GM19351 (cell line): ENCODE measurements at regions not wholly inside any gene's neighbourhood (a gene's known extent, or its start where the extent isn't known, plus 50 kb on each side); places are given as distances from the start of the nearest gene placed in this dataset.
"Not testable (repeated sequence)": the region's sequence is repeated elsewhere in the genome, so short reads cannot be mapped to it uniquely, and the experiment has no call there.

Source experiments
- ATAC-seq: cut with Tn5 transposase; IDR thresholded peaks from one replicate; pipeline ENCODE4 v1.9.1; 2021; ENCODE audit warnings: mild to moderate bottlenecking, moderate library complexity; ENCODE audit not compliant: unreplicated experiment

DNA sequence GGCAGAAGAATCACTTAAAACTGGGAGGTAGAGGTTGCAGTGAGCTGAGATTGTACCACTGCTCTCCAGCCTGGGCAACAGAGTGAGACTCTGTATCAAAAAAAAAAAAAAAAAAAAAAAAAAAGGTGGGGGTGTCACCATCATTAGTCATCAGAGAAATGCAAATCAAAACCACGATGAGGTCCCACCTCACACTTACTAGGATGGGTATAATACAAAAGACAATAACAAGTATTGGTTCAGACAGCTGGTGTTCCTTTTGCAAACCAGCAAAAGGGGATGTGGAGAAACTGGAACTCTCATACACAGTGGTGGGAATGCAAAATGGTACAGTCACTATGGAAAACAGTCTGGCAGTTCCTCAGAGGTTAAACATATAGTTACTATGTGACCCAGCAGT is 78.7 kb upstream of the TSC22D2 start:
- ATAC-seq = no peak

DNA sequence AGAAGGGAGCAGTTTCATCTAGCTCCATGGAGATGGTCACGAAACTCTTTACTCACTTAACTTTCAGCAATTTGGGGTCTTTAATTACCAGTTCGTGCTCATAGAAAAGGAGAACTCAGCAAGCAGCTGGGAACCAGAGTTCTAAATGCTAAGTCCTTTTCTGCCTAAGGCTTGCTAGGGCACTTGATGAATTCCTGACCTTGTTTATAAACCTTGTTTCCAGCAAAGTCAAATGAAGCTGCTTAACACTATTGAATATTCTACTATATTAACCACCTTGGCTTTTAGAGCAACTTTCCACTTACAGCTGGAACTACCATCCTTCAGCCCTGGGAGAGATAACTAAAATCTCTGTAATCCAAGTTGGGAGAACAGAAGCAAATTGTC is 79.5 kb upstream of the TSC22D2 start:
- ATAC-seq = no peak

DNA sequence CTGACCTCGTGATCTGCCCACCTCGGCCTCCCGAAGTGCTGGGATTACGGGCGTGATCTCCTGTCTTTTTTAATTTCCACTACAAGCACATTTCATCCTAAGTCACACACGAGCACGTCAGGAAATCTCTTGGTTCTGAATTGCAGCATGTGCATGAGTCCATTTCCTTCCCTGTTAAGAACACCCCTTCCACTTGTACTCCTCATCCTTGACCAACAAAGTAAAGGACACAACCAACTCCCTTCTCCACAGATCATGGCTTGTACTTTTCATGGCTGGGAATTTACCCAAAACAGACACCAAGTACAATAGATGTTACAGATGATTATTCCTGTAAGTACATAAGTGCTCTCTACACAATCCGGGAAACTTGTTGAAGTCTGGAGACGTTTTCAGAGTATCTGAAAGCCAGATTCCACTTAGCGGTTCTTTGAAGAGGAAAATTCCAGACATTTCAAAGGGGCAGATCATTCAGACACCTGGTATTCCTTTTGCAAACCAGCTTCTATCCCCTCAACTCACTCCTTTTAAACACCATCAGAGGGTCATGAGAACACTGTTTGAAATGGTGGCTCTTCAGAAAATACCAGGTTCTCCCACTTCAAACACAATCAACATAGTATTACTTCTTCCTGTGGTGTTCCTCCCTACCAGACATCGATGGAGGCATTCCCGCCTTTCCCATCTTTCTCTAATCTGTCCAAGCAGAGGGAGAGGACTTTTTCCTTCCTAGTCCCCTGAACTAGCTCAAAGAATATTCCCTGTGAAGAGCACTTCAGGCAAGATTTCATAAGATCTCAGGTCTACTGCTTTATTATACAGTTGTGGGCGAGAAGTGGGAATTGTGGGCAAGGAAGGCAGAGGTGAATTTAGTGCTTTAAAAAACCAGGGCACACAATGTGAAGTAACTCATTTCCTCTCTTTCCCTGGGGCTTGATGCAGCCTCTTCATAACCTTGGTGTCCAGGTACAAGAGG is 80.1 kb upstream of the TSC22D2 start:
- ATAC-seq = no peak

DNA sequence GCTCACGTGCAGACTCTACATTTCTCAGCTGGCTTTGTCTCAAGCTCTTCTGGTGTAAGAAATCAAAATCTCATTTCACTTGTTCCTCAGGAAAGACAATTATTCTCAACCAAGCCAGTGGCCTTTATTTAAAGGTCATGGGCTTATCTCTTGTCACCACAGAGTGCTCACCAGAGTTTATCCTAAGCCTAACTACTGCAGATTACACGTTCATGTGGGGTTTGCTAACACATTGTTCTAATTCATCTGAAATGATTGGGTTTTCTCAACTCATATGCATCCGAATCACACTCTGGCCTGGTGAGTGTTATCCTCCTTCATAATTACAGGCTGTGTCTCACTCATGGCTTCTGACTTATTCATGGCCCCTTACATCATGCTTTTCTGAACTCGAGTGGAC is 83.3 kb upstream of the TSC22D2 start:
- no peak for ATAC-seq

DNA sequence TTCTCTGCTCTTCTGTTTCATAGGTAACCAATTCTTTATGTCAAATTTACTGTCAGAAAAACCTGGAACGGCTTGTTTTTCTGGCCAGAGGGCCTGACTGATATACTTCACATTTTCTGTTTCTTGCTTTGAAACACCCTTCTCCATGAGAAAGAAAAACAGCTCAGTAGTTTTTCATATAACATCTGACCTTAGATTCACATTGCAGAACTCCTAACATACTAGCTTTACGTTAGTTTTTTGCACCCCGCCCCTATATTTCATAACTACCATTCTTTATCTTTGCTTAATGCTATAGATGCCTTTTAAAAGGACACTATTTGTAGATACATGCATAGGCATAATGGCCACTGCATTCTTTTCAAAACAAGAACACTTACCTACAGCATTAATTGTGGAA is 83.9 kb upstream of the TSC22D2 start:
- ATAC-seq = no peak

DNA sequence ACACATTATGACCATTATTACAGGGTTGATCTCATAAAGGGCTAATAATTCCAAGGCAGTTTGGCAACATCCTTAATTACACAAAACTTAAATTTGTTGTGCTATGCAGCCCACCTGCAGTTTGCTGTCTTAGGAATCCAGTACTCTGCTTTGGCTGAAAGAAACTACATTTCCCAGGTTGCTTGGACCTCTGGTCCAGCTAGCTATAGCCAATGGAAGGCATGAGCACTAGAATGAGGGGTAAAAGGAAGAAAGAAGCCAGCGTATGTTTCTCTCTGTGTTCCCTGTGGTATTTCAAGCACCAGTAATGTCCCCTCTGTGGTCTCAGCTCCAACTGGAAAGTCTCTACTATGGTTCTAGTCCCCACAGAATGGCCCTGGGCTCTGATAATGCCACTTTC is 84.3 kb upstream of the TSC22D2 start:
- no peak for ATAC-seq

DNA sequence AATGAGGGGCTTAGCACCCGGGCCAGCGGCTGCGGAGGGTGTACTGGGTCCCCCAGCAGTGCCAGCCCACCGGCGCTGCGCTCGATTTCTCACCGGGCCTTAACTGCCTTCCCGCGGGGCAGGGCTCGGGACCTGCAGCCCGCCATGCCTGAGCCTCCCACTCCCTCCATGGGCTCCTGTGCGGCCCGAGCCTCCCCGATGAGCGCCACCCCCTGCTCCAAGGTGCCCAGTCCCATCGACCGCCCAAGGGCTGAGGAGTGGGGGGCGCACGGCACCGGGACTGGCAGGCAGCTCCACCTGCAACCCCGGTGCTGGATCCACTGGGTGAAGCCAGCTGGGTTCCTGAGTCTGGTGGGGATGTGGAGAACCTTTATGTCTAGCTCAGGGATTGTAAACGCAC is 85.0 kb upstream of the TSC22D2 start:
- not testable (repeated sequence) for ATAC-seq

DNA sequence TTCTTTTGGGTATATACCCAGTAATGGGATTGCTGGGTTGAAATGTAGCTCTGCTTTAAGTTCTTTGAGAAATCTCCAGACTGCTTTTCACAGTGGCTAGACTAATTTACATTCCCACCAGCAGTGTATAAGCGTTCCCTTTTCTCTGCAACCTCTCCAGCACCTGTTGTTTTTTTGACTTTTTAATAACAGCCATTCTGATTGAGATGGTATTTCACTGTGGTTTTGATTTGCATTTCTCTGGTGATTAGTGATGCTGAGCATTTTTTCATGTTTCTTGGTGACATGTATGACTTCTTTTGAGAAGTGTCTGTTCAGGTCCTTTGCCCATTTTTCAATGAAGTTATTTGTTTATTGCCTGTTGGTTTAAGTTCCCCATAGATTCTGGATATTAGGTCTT is 87.1 kb upstream of the TSC22D2 start:
- not testable (repeated sequence) for ATAC-seq

DNA sequence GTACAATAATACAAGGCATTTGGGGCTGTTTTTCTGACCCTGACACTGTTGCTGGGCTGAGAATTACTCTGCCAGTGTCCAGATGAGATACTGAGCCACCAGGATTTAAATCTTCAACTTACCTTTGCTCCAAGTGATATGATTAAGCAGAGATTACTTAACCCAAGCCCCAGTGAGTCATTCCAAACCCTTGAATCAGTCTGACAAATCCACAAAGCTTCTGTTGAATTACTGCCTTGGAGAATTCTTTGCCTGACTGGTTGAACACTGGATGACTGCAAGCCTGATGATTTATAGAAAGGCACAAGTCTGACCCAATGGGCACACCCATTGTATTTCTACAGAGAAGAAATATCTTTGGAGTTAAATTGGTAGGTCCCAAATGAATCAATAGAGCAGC is 88.2 kb upstream of the TSC22D2 start:
- ATAC-seq = no peak

DNA sequence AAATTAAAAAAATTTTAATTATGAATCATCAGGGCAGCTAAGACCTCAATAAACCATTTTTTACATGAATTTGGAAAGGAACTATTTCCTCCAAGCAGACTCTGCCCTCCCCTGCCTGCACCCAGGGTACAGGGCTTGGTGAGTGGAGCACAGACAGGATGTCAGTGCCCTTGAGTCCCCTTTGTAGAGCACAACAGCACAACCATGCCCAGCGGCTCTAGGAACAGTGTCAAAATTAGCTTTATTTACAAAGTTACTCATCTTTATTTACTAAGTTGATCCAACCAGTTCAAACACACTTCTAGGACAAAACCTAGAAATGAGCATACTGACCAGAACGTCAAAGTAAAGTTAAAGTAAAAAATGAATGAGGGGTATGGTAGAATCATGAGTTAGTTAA is 90.6 kb upstream of the TSC22D2 start:
- ATAC-seq = no peak

DNA sequence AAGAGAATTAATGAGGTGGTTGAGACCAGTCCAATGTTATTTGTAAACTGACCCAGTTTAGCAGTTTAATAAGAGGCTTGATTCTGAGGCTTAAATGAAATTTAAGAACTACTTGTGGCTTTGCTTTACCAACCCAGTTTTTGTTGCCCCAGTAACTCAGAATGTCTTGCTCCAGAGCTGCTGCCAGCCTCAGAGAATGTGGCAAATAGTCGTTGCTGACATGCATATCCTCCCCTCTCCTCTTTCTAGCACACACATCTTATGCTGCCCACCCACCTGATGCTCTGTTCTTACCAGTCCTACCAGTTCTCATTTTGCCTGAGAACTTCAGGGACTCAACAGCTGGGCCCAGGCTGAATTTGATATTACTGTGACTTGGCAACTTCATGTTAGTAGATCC is 92.4 kb upstream of the TSC22D2 start:
- ATAC-seq = no peak

DNA sequence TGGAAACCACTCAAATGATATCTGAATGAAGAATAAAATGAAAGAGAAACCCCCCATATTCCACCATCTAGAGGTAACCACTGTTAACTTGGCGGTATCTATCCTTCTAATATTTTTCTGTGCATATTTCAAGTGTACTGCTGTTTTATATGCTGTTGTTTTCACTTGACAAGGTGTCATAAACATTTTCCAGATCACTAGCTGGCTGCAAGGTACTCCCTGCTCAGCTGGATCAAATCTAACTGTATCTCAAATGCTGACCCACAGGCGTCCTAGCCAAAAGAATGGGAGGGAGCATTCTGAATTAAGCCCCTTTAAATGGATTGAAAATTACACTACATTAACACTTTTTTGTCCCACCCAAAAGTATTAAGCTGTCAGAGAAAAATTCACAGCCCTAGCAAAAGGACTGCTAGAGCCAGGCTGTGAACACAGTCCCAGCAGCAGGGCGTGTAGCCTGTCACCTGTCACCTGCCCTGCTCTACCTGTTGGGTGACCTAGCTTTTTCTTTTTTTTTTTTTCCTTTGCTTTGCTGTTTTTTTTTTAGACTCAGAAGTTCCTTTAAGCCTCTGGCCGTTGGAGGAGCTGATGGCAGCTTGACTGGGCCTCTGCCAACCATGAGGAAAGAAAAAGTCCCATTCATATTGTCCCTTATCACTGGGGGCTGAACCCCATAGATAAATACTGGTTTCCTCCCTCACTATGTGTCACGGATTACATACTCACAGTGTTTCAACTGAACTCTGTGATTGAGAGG is 93.7 kb upstream of the TSC22D2 start:
- ATAC-seq = no peak

DNA sequence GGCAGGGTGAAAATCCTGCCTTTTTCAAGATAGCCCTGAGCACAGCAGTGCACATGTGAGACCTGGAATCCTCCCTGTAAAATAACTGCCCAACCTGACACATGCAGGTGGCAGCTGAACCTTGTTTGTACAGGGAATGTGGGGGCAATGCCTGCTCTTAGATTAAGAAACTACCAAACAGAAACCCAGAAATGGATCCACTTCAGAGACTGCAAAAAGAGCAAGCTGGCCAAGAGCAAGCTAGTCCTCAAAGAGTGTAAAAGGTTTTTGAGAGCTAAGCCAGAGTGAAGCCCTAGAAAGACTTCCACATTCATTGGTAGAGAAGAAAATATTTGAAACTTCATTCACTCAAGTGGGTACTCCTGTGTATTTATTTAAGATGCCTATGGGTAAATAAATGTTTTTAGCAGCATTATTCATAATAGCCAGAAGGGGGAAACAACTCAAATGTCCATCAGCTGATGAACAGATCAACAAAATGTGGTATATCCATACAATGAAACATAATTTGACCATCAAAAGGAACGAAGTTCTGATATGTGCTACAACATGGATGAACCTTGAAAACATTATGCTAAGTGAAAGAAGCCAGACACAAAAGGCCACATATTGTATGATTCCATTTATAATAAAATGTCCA is 96.0 kb upstream of the TSC22D2 start:
- no peak for ATAC-seq

DNA sequence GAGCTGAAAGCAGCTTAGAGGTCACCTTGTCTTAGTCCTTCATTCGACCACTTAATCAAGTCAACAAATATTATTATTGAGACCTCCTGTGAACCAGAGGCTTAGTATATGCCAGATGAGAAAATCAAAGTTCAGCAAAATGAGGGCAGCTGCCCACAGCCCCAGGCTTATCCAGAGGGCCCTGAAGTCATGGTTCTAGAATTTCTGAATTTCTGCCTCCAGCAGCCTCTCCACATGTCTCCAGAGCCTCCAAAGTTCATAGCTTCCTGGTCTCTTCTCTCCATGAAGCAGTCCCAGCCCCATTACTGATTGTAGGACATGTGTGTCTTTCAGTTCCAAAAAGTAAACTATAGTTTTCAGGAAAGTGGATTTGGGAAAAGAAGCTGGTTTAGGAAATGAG is 96.9 kb upstream of the TSC22D2 start:
- ATAC-seq = no peak

DNA sequence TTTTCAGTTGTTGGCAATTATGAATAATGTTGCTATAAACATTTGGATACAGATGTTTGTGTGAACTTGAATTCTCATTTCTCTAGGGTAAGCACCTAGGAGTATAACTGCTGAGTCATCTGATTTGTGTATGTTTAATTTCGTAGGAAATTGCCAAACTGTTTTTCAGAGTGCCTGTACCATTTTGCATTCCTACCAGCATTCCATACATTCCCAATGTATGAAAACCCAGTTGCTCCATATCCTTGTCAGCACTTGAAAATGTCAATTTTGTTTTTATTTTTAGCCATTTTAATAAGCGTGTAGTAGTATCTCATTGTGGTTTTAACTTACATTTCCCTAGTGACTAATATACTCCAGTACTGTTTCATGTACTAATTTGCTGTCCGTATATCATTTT is 98.5 kb upstream of the TSC22D2 start:
- ATAC-seq = no peak

DNA sequence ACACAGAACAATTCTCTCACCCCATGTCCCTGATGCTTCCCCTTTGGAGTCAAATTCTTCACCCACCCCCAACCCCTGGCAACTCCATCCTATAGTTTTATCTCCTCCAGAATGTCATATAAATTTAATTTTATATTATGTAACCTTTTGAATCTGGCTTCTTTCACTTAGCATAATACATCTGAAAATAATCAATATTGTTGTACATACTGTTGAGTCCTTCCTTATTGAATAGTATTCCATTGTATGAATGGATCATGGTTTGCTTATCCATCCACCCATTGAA is 98.9 kb upstream of the TSC22D2 start:
- ATAC-seq = no peak

DNA sequence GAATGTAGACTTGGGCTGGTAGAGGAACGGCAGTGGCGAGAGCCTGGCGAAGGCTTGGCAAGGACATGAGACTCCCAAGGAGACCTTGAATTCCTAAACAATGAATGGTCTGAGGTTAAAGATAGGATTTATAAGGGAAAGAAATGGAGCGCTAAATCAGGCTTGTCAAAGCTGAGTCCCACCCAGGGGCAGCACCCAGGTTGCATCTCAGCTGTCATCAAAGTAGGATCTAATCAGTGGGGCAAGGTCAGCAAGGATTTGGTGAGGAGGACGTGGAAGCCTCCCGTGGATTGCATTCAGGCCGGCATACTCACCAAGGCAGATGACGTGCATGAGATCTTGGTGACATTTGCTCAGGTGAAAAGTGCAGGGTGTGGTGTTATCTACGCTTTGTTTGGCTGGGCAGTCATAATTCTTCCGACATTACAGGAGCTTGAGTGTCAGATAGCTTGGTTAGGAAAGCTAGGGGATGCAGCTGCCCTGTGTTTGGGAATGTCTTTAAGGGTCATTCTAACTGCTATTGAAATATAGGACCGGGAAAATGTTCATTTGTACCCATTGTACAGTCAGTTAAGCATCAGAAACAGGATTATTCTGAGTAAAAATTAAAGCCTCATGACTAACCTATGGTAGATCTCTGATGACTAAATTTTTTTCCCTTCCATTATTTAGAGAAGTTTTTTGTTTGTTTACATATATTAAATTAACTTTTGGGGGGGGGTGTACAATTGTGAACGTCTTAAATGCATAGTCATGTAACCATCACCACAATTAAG is 99.4 kb upstream of the TSC22D2 start:
- no peak for ATAC-seq

DNA sequence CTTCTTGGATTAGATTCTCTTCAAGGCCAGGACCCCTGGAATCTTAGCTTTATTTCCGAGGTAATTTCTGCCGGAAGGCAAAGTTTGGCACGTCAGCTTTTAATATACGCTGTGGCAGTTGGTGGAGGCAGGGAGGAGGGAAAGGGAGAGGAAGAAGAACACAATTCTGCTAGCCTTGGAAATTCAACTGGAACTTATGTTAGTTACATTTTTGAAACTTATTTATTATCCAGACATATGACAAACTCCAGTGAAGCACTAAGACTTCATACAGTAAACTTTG is 100.1 kb upstream of the TSC22D2 start:
- ATAC-seq = no peak

DNA sequence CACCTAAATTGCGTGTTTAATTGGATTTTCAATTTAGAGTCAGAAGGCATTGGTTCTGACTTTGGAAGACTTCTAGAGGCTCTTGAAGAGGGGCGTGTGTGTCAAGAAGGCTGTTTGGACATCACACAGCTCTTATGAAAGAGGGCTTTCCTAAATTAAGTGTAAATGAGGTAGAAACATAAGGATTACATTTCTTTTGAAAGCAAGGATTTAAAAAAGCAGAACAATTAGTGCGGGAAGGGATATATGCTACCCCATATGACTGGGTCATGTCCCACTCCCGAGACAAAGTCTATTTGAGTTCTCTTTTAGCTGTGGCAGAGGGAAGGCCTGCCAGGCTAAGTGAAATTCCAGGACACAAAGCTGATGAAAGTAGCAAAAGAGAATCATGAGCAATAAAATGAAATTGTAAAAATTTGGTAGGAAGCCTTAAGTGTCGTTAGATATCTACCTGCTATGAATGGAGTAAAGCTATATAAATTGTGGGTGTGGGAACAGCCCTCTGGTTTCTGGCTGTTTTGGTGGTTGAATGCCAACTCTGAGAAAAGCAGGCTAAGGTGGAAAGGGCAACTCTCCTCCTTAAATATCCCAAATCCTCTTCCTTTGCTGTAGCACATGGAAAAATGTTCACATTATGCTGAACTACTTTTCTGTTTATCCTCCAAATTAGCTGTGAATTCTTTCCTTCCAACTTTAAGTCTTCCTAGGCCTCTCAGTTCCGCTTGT is 100.6 kb upstream of the TSC22D2 start:
- ATAC-seq = no peak

DNA sequence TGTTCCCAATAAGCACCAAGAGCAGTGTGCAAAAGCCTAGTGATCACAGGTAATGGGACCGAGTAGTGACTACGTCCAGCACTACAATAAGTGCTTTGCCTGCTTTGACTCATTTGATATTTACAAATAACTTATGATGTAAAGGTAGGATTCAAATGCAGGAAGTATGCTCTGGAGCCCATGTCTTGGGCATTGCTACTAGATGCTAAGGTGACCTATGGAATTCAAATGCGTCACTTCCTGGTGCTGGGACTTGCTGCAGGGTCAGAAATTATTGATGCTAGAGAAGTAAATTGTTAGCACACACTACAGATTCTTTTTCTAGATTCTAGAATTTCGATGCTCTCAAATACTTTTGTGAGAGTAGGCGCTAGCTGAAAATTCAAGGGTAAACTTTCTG is 101.2 kb upstream of the TSC22D2 start:
- no peak for ATAC-seq

DNA sequence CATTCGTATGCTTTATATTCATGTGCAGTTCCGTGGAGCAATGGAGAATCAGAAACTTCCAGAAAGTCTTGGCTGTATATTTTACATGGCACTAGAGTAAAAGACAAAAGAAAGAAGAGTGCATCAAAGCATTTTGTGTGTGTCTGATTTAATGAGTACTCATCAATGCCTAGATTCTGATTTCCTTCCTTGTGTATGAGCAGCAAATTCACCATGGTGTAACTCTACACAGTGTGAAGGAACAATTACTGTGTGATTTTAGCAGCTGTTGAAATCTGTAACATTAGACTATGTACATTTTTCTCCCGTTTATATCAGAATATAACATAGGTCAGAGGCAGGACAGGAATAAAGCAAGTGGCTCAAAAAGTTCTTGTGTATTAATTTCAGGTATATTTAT is 102.0 kb upstream of the TSC22D2 start:
- no peak for ATAC-seq
